HG03354 (cell line): ENCODE measurements at regions not wholly inside any gene's neighbourhood (a gene's known extent, or its start where the extent isn't known, plus 50 kb on each side); places are given as distances from the start of the nearest gene placed in this dataset.
A peak's percentile ranks its signal among the peaks of the same experiment; 100 is the strongest.

Source experiments
- ATAC-seq: cut with Tn5 transposase; IDR thresholded peaks from one replicate; pipeline ENCODE4 v1.9.1; 2021; ENCODE audit warnings: mild to moderate bottlenecking; ENCODE audit not compliant: unreplicated experiment, poor library complexity, severe bottlenecking

- no peak for ATAC-seq
Measured at GRCh38 chrX:39096599-39096998, 295.3 kb downstream of the MID1IP1 start.

- ATAC-seq = no peak
Measured at GRCh38 chrX:39104745-39105144, 303.5 kb downstream of the MID1IP1 start.

- no peak for ATAC-seq
Measured at GRCh38 chrX:39112143-39112542, 310.9 kb downstream of the MID1IP1 start.

GRCh38 chrX:39115166-39115565 lies 313.9 kb downstream of the MID1IP1 start:
- no peak for ATAC-seq

GRCh38 chrX:39117101-39117500 lies 315.8 kb downstream of the MID1IP1 start:
- no peak for ATAC-seq

- no peak for ATAC-seq
Measured at GRCh38 chrX:39121903-39122302, 320.6 kb downstream of the MID1IP1 start.

- ATAC-seq = no peak
Measured at GRCh38 chrX:39125834-39126233, 324.6 kb downstream of the MID1IP1 start.

- ATAC-seq = no peak
Measured at GRCh38 chrX:39133971-39134370, 332.7 kb downstream of the MID1IP1 start.

- ATAC-seq = no peak
Measured at GRCh38 chrX:39137363-39137954, 336.2 kb downstream of the MID1IP1 start.

- ATAC-seq = no peak
Measured at GRCh38 chrX:39140581-39140980, 339.3 kb downstream of the MID1IP1 start.

- peak; percentile 68 for ATAC-seq
Measured at GRCh38 chrX:39144323-39144722, 343.1 kb downstream of the MID1IP1 start.

GRCh38 chrX:39144956-39145355 lies 343.7 kb downstream of the MID1IP1 start:
- peak; percentile 75 for ATAC-seq

- no peak for ATAC-seq
Measured at GRCh38 chrX:39145859-39146258, 344.6 kb downstream of the MID1IP1 start.

- no peak for ATAC-seq
Measured at GRCh38 chrX:39149761-39150160, 348.5 kb downstream of the MID1IP1 start.

GRCh38 chrX:39150220-39150619 lies 349.0 kb downstream of the MID1IP1 start:
- ATAC-seq = no peak

GRCh38 chrX:39150621-39151020 lies 349.4 kb downstream of the MID1IP1 start:
- ATAC-seq = no peak

GRCh38 chrX:39152106-39152649 lies 350.9 kb downstream of the MID1IP1 start:
- ATAC-seq = no peak

GRCh38 chrX:39156051-39156450 lies 354.8 kb downstream of the MID1IP1 start:
- no peak for ATAC-seq

- no peak for ATAC-seq
Measured at GRCh38 chrX:39157006-39157405, 355.7 kb downstream of the MID1IP1 start.

GRCh38 chrX:39157796-39158195 lies 356.5 kb downstream of the MID1IP1 start:
- ATAC-seq = no peak

GRCh38 chrX:39158801-39159657 lies 357.8 kb downstream of the MID1IP1 start:
- ATAC-seq = peak; percentile 60
